ENCODE measurements at regions not wholly inside any gene's neighbourhood (a gene's known extent, or its start where the extent isn't known, plus 50 kb on each side); places are given as distances from the start of the nearest gene placed in this dataset.

- DNase-seq = no peak
Observed at GRCh38 chr1:55725378-55725777, 510.2 kb upstream of the USP24 start.

GRCh38 chr1:55724551-55725325 is 509.6 kb upstream of the USP24 start:
- no peak for DNase-seq

GRCh38 chr1:55723001-55723400 is 507.8 kb upstream of the USP24 start:
- no peak for DNase-seq

- DNase-seq = no peak
Observed at GRCh38 chr1:55720261-55720660, 505.1 kb upstream of the USP24 start.

GRCh38 chr1:55718758-55719671 is 503.9 kb upstream of the USP24 start:
- no peak for DNase-seq

GRCh38 chr1:55717111-55717510 is 501.9 kb upstream of the USP24 start:
- DNase-seq = no peak

GRCh38 chr1:55716610-55717009 is 501.4 kb upstream of the USP24 start:
- DNase-seq = no peak

- no peak for DNase-seq
Observed at GRCh38 chr1:55716151-55716550, 501.0 kb upstream of the USP24 start.

- DNase-seq = no peak
Observed at GRCh38 chr1:55714230-55714629, 499.1 kb upstream of the USP24 start.

GRCh38 chr1:55713516-55713915 is 498.4 kb upstream of the USP24 start:
- DNase-seq = no peak

GRCh38 chr1:55712148-55712547 is 497.0 kb upstream of the USP24 start:
- no peak for DNase-seq

GRCh38 chr1:55708781-55709180 is 493.6 kb upstream of the USP24 start:
- no peak for DNase-seq

- no peak for DNase-seq
Observed at GRCh38 chr1:55707846-55708245, 492.7 kb upstream of the USP24 start.

GRCh38 chr1:55707196-55707595 is 492.0 kb upstream of the USP24 start:
- no peak for DNase-seq

- DNase-seq = no peak
Observed at GRCh38 chr1:55706397-55706796, 491.2 kb upstream of the USP24 start.

GRCh38 chr1:55703726-55704363 is 488.7 kb upstream of the USP24 start:
- DNase-seq = no peak

- no peak for DNase-seq
Observed at GRCh38 chr1:55702064-55702463, 486.9 kb upstream of the USP24 start.

- no peak for DNase-seq
Observed at GRCh38 chr1:55700359-55701130, 485.4 kb upstream of the USP24 start.

- DNase-seq = no peak
Observed at GRCh38 chr1:55699228-55699627, 484.1 kb upstream of the USP24 start.

GRCh38 chr1:55697997-55698535 is 482.9 kb upstream of the USP24 start:
- DNase-seq = no peak

- no peak for DNase-seq
Observed at GRCh38 chr1:55696891-55697290, 481.7 kb upstream of the USP24 start.

GRCh38 chr1:55696181-55696754 is 481.1 kb upstream of the USP24 start:
- no peak for DNase-seq

Measured in NCI-H1930 (cell line).